ENCODE measurements at regions not wholly inside any gene's neighbourhood (a gene's known extent, or its start where the extent isn't known, plus 50 kb on each side); places are given as distances from the start of the nearest gene placed in this dataset.
"Not testable (repeated sequence)": the region's sequence is repeated elsewhere in the genome, so short reads cannot be mapped to it uniquely, and the experiment has no call there.

DNA sequence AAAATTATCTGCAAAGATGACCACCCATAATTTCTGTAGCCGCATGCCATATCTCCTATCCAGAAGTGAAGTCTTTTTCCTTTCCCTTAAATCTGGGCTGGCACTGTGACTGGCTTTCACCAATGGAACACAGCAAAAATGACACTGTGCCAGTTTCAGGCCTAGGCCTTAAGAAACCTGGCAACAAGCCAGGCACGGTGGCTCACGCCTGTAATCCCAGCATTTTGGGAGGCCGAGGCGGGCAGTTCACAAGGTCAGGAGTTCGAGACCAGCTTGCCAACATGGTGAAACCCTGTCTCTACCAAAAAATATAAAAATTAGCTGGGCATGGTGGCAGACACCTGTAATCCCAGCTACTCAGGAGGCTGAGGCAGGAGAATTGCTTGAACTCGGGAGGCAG is 120.3 kb downstream of the EFHB start:
- ATAC-seq; POLR2A ChIA-PET; CTCF ChIA-PET; H3K4me3 ChIP-seq; H3K4me2 ChIP-seq (ENCODE audit: control insufficient read depth, insufficient read depth); H3K79me2 ChIP-seq (ENCODE audit: control insufficient read depth, insufficient read depth, low read length); intact Hi-C loops (cut with micrococcal nuclease; ENCODE audit: unreplicated experiment); H4K20me1 ChIP-seq (ENCODE audit: control insufficient read depth, insufficient read depth); H3K9ac ChIP-seq (ENCODE audit: control insufficient read depth, insufficient read depth, low read length); H2AFZ ChIP-seq (ENCODE audit: control insufficient read depth, low read depth, low read length); BruUV-seq (replicated peaks); DNase-seq (ENCODE audit: low read depth, low spot score); FAIRE-seq; H3K9me3 ChIP-seq (replicated peaks; ENCODE audit: control insufficient read depth, insufficient read depth, low read length); H3K4me1 ChIP-seq (ENCODE audit: control insufficient read depth, insufficient read depth, low read length); H3K36me3 ChIP-seq (ENCODE audit: control insufficient read depth in 2 of 2, insufficient read depth in 2 of 2, low read length in 1 of 2); SMC1A ChIA-PET (ENCODE audit: uncharacterized antibody, unreplicated experiment); H3K27me3 ChIP-seq (replicated peaks in 1 of 2; ENCODE audit: control insufficient read depth in 2 of 2, insufficient read depth in 2 of 2, low read length in 1 of 2); RAD21 ChIA-PET (ENCODE audit: unreplicated experiment); H3K27ac ChIP-seq (ENCODE audit: control insufficient read depth, insufficient read depth); in situ Hi-C loops (cut with MboI): not testable (repeated sequence)
- 35% methylated on average over 7 of the region's 7 CpGs for WGBS (ENCODE audit: insufficient coverage, insufficient replicate concordance, low lambda C conversion rate, missing lambda C conversion rate)

DNA sequence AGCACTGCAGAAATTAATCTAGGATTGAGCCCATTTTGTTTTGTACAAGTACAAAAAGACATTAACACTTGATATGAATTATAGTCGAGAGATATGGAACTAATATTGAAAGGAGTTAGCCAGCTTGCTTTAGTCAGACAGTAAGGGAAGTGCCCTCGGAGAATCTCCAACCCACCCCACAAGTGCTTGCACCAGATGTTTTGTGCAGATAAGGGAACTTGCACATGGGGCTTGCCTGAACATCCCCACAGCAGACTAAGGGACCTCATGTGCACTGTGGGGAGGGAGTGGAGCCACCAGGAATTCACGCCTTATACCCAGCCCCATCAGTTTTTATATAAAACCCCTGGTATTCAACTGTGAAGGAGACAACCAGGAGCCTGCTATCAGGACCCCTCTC is 122.3 kb downstream of the EFHB start:
- Histone ChIP-seq H3K27me3 (replicated peaks in 1 of 2; ENCODE audit: control insufficient read depth in 2 of 2, insufficient read depth in 2 of 2, low read length in 1 of 2) (no peaks in the 10 kb centered on the region), H3K4me3 (no peak overlapping the region), H4K20me1 (ENCODE audit: control insufficient read depth, insufficient read depth) (no peaks in the 10 kb centered on the region), H2AFZ (ENCODE audit: control insufficient read depth, low read depth, low read length) (no peak overlapping the region), H3K9me3 (replicated peaks; ENCODE audit: control insufficient read depth, insufficient read depth, low read length) (no peaks in the 10 kb centered on the region), H3K79me2 (ENCODE audit: control insufficient read depth, insufficient read depth, low read length) (no peaks in the 10 kb centered on the region), H3K4me2 (ENCODE audit: control insufficient read depth, insufficient read depth) (no peak overlapping the region), H3K9ac (ENCODE audit: control insufficient read depth, insufficient read depth, low read length) (no peak overlapping the region), H3K36me3 (ENCODE audit: control insufficient read depth in 2 of 2, insufficient read depth in 2 of 2, low read length in 1 of 2) (no peaks in the 10 kb centered on the region), H3K4me1 (ENCODE audit: control insufficient read depth, insufficient read depth, low read length) (no peaks in the 10 kb centered on the region), H3K27ac (ENCODE audit: control insufficient read depth, insufficient read depth) (no peak overlapping the region)
- POLR2A ChIA-PET = no interaction called here
- in situ Hi-C loops (cut with MboI) (no loop called here), intact Hi-C loops (cut with micrococcal nuclease; ENCODE audit: unreplicated experiment) (no loop called here)
- CTCF ChIA-PET = no interaction called here
- ATAC-seq = no peak
- RAD21 ChIA-PET (ENCODE audit: unreplicated experiment) = no interaction called here
- no peak for FAIRE-seq
- BruUV-seq (replicated peaks) = no TSS peak
- DNase-seq (ENCODE audit: low read depth, low spot score) = no peak
- 0% methylated on average over 3 of the region's 3 CpGs for WGBS (ENCODE audit: insufficient coverage, insufficient replicate concordance, low lambda C conversion rate, missing lambda C conversion rate)
- SMC1A ChIA-PET (ENCODE audit: uncharacterized antibody, unreplicated experiment) = no interaction called here
- TF ChIP-seq ZNF622 (IDR thresholded peaks at IDR 0.05) (no peak), BHLHE40 (IDR thresholded peaks at IDR 0.05; ENCODE audit: borderline replicate concordance in 1 of 2, low read depth in 2 of 2, low read length in 1 of 2) (no peak), MTA3 (IDR thresholded peaks at IDR 0.05; ENCODE audit: borderline replicate concordance, low read length) (no peak), MEF2B (IDR thresholded peaks at IDR 0.05; ENCODE audit: partially characterized antibody, poor library complexity, severe bottlenecking) (no peak), TCF3 (IDR thresholded peaks at IDR 0.05; ENCODE audit: borderline replicate concordance, insufficient read depth, low read depth, low read length) (no peak), HDGF (IDR thresholded peaks at IDR 0.05) (no peak), CREM (IDR thresholded peaks at IDR 0.05; ENCODE audit: low read depth) (no peak), GATAD2B (conservative IDR thresholded peaks at IDR 0.05; ENCODE audit: low read depth) (no peak), NRF1 (conservative IDR thresholded peaks at IDR 0.05; ENCODE audit: low read depth, low read length) (no peak)
- TF ChIP-seq, protein P1, sequence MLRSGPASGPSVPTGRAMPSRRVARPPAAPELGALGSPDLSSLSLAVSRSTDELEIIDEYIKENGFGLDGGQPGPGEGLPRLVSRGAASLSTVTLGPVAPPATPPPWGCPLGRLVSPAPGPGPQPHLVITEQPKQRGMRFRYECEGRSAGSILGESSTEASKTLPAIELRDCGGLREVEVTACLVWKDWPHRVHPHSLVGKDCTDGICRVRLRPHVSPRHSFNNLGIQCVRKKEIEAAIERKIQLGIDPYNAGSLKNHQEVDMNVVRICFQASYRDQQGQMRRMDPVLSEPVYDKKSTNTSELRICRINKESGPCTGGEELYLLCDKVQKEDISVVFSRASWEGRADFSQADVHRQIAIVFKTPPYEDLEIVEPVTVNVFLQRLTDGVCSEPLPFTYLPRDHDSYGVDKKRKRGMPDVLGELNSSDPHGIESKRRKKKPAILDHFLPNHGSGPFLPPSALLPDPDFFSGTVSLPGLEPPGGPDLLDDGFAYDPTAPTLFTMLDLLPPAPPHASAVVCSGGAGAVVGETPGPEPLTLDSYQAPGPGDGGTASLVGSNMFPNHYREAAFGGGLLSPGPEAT (IDR thresholded peaks at IDR 0.05; ENCODE audit: low read depth) = no peak
- TF ChIP-seq, protein P2, sequence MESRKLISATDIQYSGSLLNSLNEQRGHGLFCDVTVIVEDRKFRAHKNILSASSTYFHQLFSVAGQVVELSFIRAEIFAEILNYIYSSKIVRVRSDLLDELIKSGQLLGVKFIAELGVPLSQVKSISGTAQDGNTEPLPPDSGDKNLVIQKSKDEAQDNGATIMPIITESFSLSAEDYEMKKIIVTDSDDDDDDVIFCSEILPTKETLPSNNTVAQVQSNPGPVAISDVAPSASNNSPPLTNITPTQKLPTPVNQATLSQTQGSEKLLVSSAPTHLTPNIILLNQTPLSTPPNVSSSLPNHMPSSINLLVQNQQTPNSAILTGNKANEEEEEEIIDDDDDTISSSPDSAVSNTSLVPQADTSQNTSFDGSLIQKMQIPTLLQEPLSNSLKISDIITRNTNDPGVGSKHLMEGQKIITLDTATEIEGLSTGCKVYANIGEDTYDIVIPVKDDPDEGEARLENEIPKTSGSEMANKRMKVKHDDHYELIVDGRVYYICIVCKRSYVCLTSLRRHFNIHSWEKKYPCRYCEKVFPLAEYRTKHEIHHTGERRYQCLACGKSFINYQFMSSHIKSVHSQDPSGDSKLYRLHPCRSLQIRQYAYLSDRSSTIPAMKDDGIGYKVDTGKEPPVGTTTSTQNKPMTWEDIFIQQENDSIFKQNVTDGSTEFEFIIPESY (IDR thresholded peaks at IDR 0.05) = no peak
- TF ChIP-seq, protein P3, sequence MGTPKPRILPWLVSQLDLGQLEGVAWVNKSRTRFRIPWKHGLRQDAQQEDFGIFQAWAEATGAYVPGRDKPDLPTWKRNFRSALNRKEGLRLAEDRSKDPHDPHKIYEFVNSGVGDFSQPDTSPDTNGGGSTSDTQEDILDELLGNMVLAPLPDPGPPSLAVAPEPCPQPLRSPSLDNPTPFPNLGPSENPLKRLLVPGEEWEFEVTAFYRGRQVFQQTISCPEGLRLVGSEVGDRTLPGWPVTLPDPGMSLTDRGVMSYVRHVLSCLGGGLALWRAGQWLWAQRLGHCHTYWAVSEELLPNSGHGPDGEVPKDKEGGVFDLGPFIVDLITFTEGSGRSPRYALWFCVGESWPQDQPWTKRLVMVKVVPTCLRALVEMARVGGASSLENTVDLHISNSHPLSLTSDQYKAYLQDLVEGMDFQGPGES (IDR thresholded peaks at IDR 0.05) = no peak
